IMR-90 (cell line): ENCODE measurements at regions not wholly inside any gene's neighbourhood (a gene's known extent, or its start where the extent isn't known, plus 50 kb on each side); places are given as distances from the start of the nearest gene placed in this dataset.

Experiments
- ATAC-seq: fragments of 200-7000 bp; cut with Tn5 transposase; 2 replicates; pipeline ENCODE4 v1.9.1; 2020; ENCODE audit warnings: low read depth, mild to moderate bottlenecking, moderate library complexity
- BruUV-seq: library from RNA; stranded (reverse); fragments of 400-500 nt; replicated peaks from 2 replicates; lab custom pipeline; 2021; lab: Mats Ljungman, UMichigan
- CTCF ChIA-PET: fragments of 300-600 bp; formaldehyde crosslinking; extraction: SDS; loops from one replicate; lab custom pipeline; 2021; ENCODE audit warnings: antibody characterized with exemption; lab: Yijun Ruan, JAX
- POLR2A ChIA-PET: fragments of 300-600 bp; sonication (Branson Sonifier 250); formaldehyde crosslinking; loops from one replicate; lab custom pipeline; 2022; ENCODE audit warnings: antibody characterized with exemption; ENCODE audit not compliant: unreplicated experiment; lab: Charles Lee
- DNase-seq: peaks from one replicate; pipeline ENCODE4 v3.0.0; 2013
- H2AFZ ChIP-seq: replicated peaks from 2 replicates; pipeline ENCODE3; 2013; ENCODE audit warnings: low read length, mild to moderate bottlenecking; ENCODE audit not compliant: poor library complexity
- H2AK5ac ChIP-seq: 2 replicates; pipeline ENCODE4 v1.6.1; 2013; ENCODE audit warnings: low read depth, low read length, inconsistent platforms
- H2AK9ac ChIP-seq: replicated peaks from 2 replicates; pipeline ENCODE3; 2013; ENCODE audit warnings: mild to moderate bottlenecking, low read depth, low read length, moderate library complexity; ENCODE audit not compliant: poor library complexity
- H2BK120ac ChIP-seq: 2 replicates; pipeline ENCODE4 v1.6.1; 2013; ENCODE audit warnings: low read depth, low read length, inconsistent platforms
- H2BK15ac ChIP-seq: 3 replicates; pipeline ENCODE4 v1.6.1; 2013; ENCODE audit warnings: low read depth, low read length, inconsistent platforms
- H2BK20ac ChIP-seq: 2 replicates; pipeline ENCODE4 v1.6.1; 2013; ENCODE audit warnings: low read depth, mild to moderate bottlenecking, inconsistent platforms, low read length, moderate library complexity
- H2BK5ac ChIP-seq: 2 replicates; pipeline ENCODE4 v1.6.1; 2013; ENCODE audit warnings: mild to moderate bottlenecking, low read depth, low read length, inconsistent platforms; ENCODE audit not compliant: poor library complexity, severe bottlenecking
- H3K14ac ChIP-seq: replicated peaks from 2 replicates; pipeline ENCODE4 v1.6.1; 2013; ENCODE audit warnings: low read depth, low read length, inconsistent platforms
- H3K18ac ChIP-seq: 2 replicates; pipeline ENCODE4 v1.6.1; 2013; ENCODE audit warnings: low read depth, low read length, control low read depth
- H3K23ac ChIP-seq: 2 replicates; pipeline ENCODE4 v1.6.1; 2013; ENCODE audit warnings: low read depth, low read length, inconsistent platforms
- H3K27ac ChIP-seq: 2 replicates; pipeline ENCODE4 v1.5.1; 2013; ENCODE audit warnings: mild to moderate bottlenecking, control low read depth, low read length; ENCODE audit not compliant: insufficient read depth
- H3K27me3 ChIP-seq: 2 replicates; pipeline ENCODE4 v1.6.1; 2013; ENCODE audit warnings: low read length; ENCODE audit not compliant: control insufficient read depth, insufficient read depth
- H3K36me3 ChIP-seq: 2 replicates; pipeline ENCODE4 v1.6.1; 2013; ENCODE audit warnings: low read length, mixed read lengths; ENCODE audit not compliant: control insufficient read depth, insufficient read depth
- H3K4ac ChIP-seq: 2 replicates; pipeline ENCODE4 v1.6.1; 2013; ENCODE audit warnings: low read depth, low read length, inconsistent platforms
- H3K4me1 ChIP-seq: 2 replicates; pipeline ENCODE4 v1.6.1; 2013; ENCODE audit warnings: low read length, mixed read lengths; ENCODE audit not compliant: control insufficient read depth, insufficient read depth
- H3K4me2 ChIP-seq: 2 replicates; pipeline ENCODE4 v1.6.1; 2013; ENCODE audit warnings: low read depth, mild to moderate bottlenecking, control low read depth, low read length, moderate library complexity
- H3K4me3 ChIP-seq: 2 replicates; pipeline ENCODE4 v1.5.1; 2013; ENCODE audit warnings: low read depth, mild to moderate bottlenecking, control low read depth, low read length, moderate library complexity; ENCODE audit not compliant: insufficient read depth
- H3K56ac ChIP-seq: 2 replicates; pipeline ENCODE4 v1.6.1; 2013; ENCODE audit warnings: low read length, inconsistent platforms; ENCODE audit not compliant: insufficient read depth; ENCODE audit errors: extremely low read depth
- H3K79me1 ChIP-seq, 2 experiments: 2 replicates each; pipeline ENCODE4 v1.6.1; 2013; ENCODE audit warnings: low read length in 2 of 2, inconsistent platforms in 1 of 2, low read depth in 1 of 2
- H3K9ac ChIP-seq: 2 replicates; pipeline ENCODE4 v1.6.1; 2013; ENCODE audit warnings: low read depth, low read length, control low read depth
- H3K9me1 ChIP-seq: 2 replicates; pipeline ENCODE4 v1.6.1; 2013; ENCODE audit warnings: low read length, inconsistent platforms; ENCODE audit not compliant: insufficient read depth
- H3K9me3 ChIP-seq: 2 replicates; pipeline ENCODE4 v1.6.1; 2013; ENCODE audit warnings: low read length; ENCODE audit not compliant: control insufficient read depth, insufficient read depth
- H4K20me1 ChIP-seq: 2 replicates; pipeline ENCODE4 v1.6.1; 2013; ENCODE audit warnings: low read length, inconsistent platforms; ENCODE audit not compliant: insufficient read depth
- H4K5ac ChIP-seq: 2 replicates; pipeline ENCODE4 v1.6.1; 2013; ENCODE audit warnings: mild to moderate bottlenecking, low read depth, low read length, control low read depth
- H4K8ac ChIP-seq, 2 experiments: 2 replicates each; pipeline ENCODE4 v1.6.1; 2013; ENCODE audit warnings: low read depth in 2 of 2, low read length in 2 of 2, control low read depth in 1 of 2, inconsistent platforms in 1 of 2
- H4K91ac ChIP-seq: 2 replicates; pipeline ENCODE4 v1.6.1; 2013; ENCODE audit warnings: low read depth, low read length, inconsistent platforms; ENCODE audit not compliant: insufficient read depth
- CEBPB ChIP-seq: IDR thresholded peaks from 2 replicates; pipeline ENCODE4 v1.6.1; 2012; ENCODE audit warnings: low read depth, low read length, improper control_type of control experiment
- CTCF ChIP-seq: conservative IDR thresholded peaks from 2 replicates; pipeline ENCODE4 v1.5.1; 2012; ENCODE audit warnings: mild to moderate bottlenecking, low read depth, low read length, improper control_type of control experiment
- RAD21 ChIP-seq: IDR thresholded peaks from 2 replicates; pipeline ENCODE4 v1.6.1; 2012; ENCODE audit warnings: low read length, improper control_type of control experiment
- WGBS, 2 experiments: methylation state at CpG; one replicate each; pipeline versions ENCODE4 v1.1.5 to v1.1.7; 2013; ENCODE audit warnings: missing lambda C conversion rate in 2 of 2; ENCODE audit not compliant: insufficient read length in 1 of 2; ENCODE audit errors: extremely low coverage in 2 of 2; 5-methylcytosine and 5-hydroxymethylcytosine counted together
- dilution Hi-C: fragments of 300-500 bp; cut with HindIII; formaldehyde crosslinking; loops from one replicate; pipeline ENCODE4 v1.14.3; 2018; ENCODE audit warnings: low sequenced_read_pairs; ENCODE audit not compliant: unreplicated experiment
- in situ Hi-C: fragments of 300-500 bp; cut with MboI; formaldehyde crosslinking; loops from 3 replicates; pipeline ENCODE4 v1.14.3; 2019; ENCODE audit warnings: low sequenced_read_pairs, inconsistent platforms, mixed read lengths
- intact Hi-C: fragments of 100-400 bp; cut with micrococcal nuclease; formaldehyde crosslinking; loops from 2 replicates; pipeline ENCODE4 v1.10.0; 2022

- no peak for TF ChIP-seq CEBPB
- TF ChIP-seq RAD21: no peak
Observed at GRCh38 chr7:106583706-106584690, 77.0 kb downstream of the CCDC71L start (continued).

GRCh38 chr7:106583100-106583499 lies 77.9 kb downstream of the CCDC71L start:
- POLR2A ChIA-PET: no interaction called here
- Histone ChIP-seq H3K27ac (no peak overlapping the region), H2BK120ac (no peak overlapping the region), H3K9me3 (no peaks in the 10 kb centered on the region), H3K4me2 (no peak overlapping the region), H3K9me1 (no peaks in the 10 kb centered on the region), H2BK20ac (no peak overlapping the region), H2BK5ac (no peak overlapping the region), H3K4ac (no peak overlapping the region), H4K8ac (no peak overlapping the region), H3K14ac (no peak overlapping the region), H2AFZ (no peak overlapping the region), H2AK9ac (no peak overlapping the region), H4K5ac (no peak overlapping the region), H3K27me3 (no peaks in the 10 kb centered on the region), H3K36me3 (no peaks in the 10 kb centered on the region), H2BK15ac (no peak overlapping the region), H3K4me1 (no peaks in the 10 kb centered on the region), H3K23ac (no peak overlapping the region), H2AK5ac (no peak overlapping the region), H4K20me1 (no peaks in the 10 kb centered on the region), H4K91ac (0 out of 2 replicates have a peak overlapping the region, but pooled peaks have one; percentile 6), H3K56ac (no peak overlapping the region), H3K9ac (no peak overlapping the region), H3K79me1 (no peaks in the 10 kb centered on the region), H3K18ac (no peak overlapping the region), H3K4me3 (no peak overlapping the region)
- peak; percentile 90 for DNase-seq
- peak; percentile 88 for ATAC-seq
- dilution Hi-C loops (no loop called here), in situ Hi-C loops (no loop called here), intact Hi-C loops (no loop called here)
- BruUV-seq: no TSS peak
- no CpG with 5 or more reads among the region's 2 CpGs for WGBS, 2 experiments
- TF ChIP-seq CTCF (no peak), CEBPB (peak; percentile 54; the same call in 1 of the 2 replicates)
- CTCF ChIA-PET: interaction anchor here (1.2 kb wide), 1 partner anchor 46 kb away, joined by 4 read pairs; no protein-coding TSS in a partner anchor
